HepG2 (cell line): ENCODE measurements at regions not wholly inside any gene's neighbourhood (a gene's known extent, or its start where the extent isn't known, plus 50 kb on each side); places are given as distances from the start of the nearest gene placed in this dataset.

Experiments
- ASH2L ChIP-seq: fragments of 300-600, 200-600 bp; sonication (generic); IDR thresholded peaks from 2 replicates; pipeline ENCODE4 v1.7.0; 2017; ENCODE audit warnings: low read depth, mild to moderate bottlenecking, moderate library complexity, mixed read lengths, low read length; ENCODE audit not compliant: insufficient read length
- BCL6 ChIP-seq: IDR thresholded peaks from 2 replicates; pipeline ENCODE4 v1.6.1; 2016; ENCODE audit warnings: missing genetic modification reagents, missing compliant biosample characterization
- CENPBD1 ChIP-seq: sonication (generic); formaldehyde crosslinking; IDR thresholded peaks from 2 replicates; pipeline ENCODE4 v1.8.0; 2022; ENCODE audit warnings: missing genetic modification reagents, low read depth, mild to moderate bottlenecking, borderline replicate concordance
- CERS6 ChIP-seq: sonication (generic); formaldehyde crosslinking; IDR thresholded peaks from 2 replicates; pipeline ENCODE4 v1.5.0; 2020; ENCODE audit warnings: missing genetic modification reagents
- CSRNP1 ChIP-seq: sonication (generic); formaldehyde crosslinking; IDR thresholded peaks from 2 replicates; pipeline ENCODE4 v1.8.1; 2023; ENCODE audit warnings: mild to moderate bottlenecking, missing genetic modification reagents
- JARID2 ChIP-seq: sonication (generic); formaldehyde crosslinking; IDR thresholded peaks from 2 replicates; pipeline ENCODE4 v1.8.1; 2023; ENCODE audit warnings: missing genetic modification reagents, inconsistent platforms; ENCODE audit not compliant: insufficient replicate concordance
- ONECUT2 ChIP-seq: sonication (generic); formaldehyde crosslinking; IDR thresholded peaks from 2 replicates; pipeline ENCODE4 v1.4.0; 2020; ENCODE audit warnings: missing genetic modification reagents
- SALL2 ChIP-seq: sonication (generic); formaldehyde crosslinking; IDR thresholded peaks from 2 replicates; pipeline ENCODE4 v1.8.1; 2023; ENCODE audit warnings: mild to moderate bottlenecking, missing genetic modification reagents, inconsistent platforms
- TFDP1 ChIP-seq: IDR thresholded peaks from 2 replicates; pipeline ENCODE4 v1.6.1; 2016; ENCODE audit warnings: missing compliant biosample characterization, missing genetic modification reagents, borderline replicate concordance
- U2AF2 ChIP-seq: fragments of 200-400 bp; formaldehyde crosslinking; IDR thresholded peaks from 2 replicates; pipeline ENCODE4 v1.6.1; 2017; ENCODE audit warnings: low read depth, mild to moderate bottlenecking, low read length
- XBP1 ChIP-seq: sonication (generic); formaldehyde crosslinking; IDR thresholded peaks from 2 replicates; pipeline ENCODE4 v1.5.0; 2020; ENCODE audit warnings: missing genetic modification reagents
- ZBTB25 ChIP-seq: IDR thresholded peaks from 2 replicates; pipeline ENCODE4 v1.6.1; 2018; ENCODE audit warnings: missing genetic modification reagents
- ZBTB33 ChIP-seq: sonication (generic); formaldehyde crosslinking; IDR thresholded peaks from 2 replicates; pipeline ENCODE4 v1.4.0; 2020; ENCODE audit warnings: missing genetic modification reagents
- ZFP36L1 ChIP-seq: sonication (generic); formaldehyde crosslinking; IDR thresholded peaks from 2 replicates; pipeline ENCODE4 v1.8.0; 2022; ENCODE audit warnings: mild to moderate bottlenecking, missing genetic modification reagents, moderate library complexity
- ZNF136 ChIP-seq: sonication (generic); formaldehyde crosslinking; IDR thresholded peaks from 2 replicates; pipeline ENCODE4 v1.8.1; 2022; ENCODE audit warnings: low read depth, mild to moderate bottlenecking, moderate library complexity, missing genetic modification reagents
- ZNF276 ChIP-seq: sonication (generic); formaldehyde crosslinking; IDR thresholded peaks from 2 replicates; pipeline ENCODE4 v1.4.0; 2020; ENCODE audit warnings: mild to moderate bottlenecking, low read depth, missing genetic modification reagents
- ZNF501 ChIP-seq: sonication (generic); formaldehyde crosslinking; IDR thresholded peaks from 2 replicates; pipeline ENCODE4 v1.5.1; 2020; ENCODE audit warnings: mild to moderate bottlenecking, moderate library complexity, missing genetic modification reagents
- ZNF549 ChIP-seq: sonication (generic); formaldehyde crosslinking; IDR thresholded peaks from 2 replicates; pipeline ENCODE4 v1.5.0; 2020; ENCODE audit warnings: missing genetic modification reagents
- ZNF660 ChIP-seq: sonication (generic); formaldehyde crosslinking; IDR thresholded peaks from 2 replicates; pipeline ENCODE4 v1.5.1; 2020; ENCODE audit warnings: mild to moderate bottlenecking, low read depth, missing genetic modification reagents, borderline replicate concordance
- ZSCAN30 ChIP-seq: sonication (generic); formaldehyde crosslinking; IDR thresholded peaks from 2 replicates; pipeline ENCODE4 v1.5.0; 2020; ENCODE audit warnings: mild to moderate bottlenecking, missing genetic modification reagents

- TF ChIP-seq ONECUT2 (CRISPR knock-in tag) (no peak), ZBTB25 (CRISPR knock-in tag) (0 out of 2 replicates have a peak, but pooled peaks have one; percentile 29), JARID2 (CRISPR knock-in tag) (no peak), ZNF549 (CRISPR knock-in tag) (no peak), ZNF660 (CRISPR knock-in tag) (no peak), ZFP36L1 (CRISPR knock-in tag) (no peak), U2AF2 (no peak), ZNF136 (CRISPR knock-in tag) (no peak), CSRNP1 (CRISPR knock-in tag) (no peak), XBP1 (CRISPR knock-in tag) (no peak), SALL2 (CRISPR knock-in tag) (no peak; the same call in 1 of the 2 replicates), CENPBD1 (CRISPR knock-in tag) (no peak), CERS6 (CRISPR knock-in tag) (no peak), ASH2L (no peak), ZBTB33 (CRISPR knock-in tag) (no peak), ZNF501 (CRISPR knock-in tag) (peak; percentile 49; the same call in 1 of the 2 replicates), TFDP1 (no peak), ZSCAN30 (no peak), ZNF276 (CRISPR knock-in tag) (no peak), BCL6 (CRISPR knock-in tag) (no peak)
Observed at GRCh38 chr14:54329082-54329695, 67.6 kb upstream of the CDKN3 start (continued).
